Mesenchymal stem cell (in vitro differentiated cells and primary cell): ENCODE measurements at regions not wholly inside any gene's neighbourhood (a gene's known extent, or its start where the extent isn't known, plus 50 kb on each side); places are given as distances from the start of the nearest gene placed in this dataset.
A peak's percentile ranks its signal among the peaks of the same experiment; 100 is the strongest.

ENCODE experiments used
- DNase-seq: peaks from one replicate; pipeline ENCODE4 v3.0.0-alpha.2; 2013
- H2AFZ ChIP-seq: one replicate; pipeline ENCODE4 v1.6.1; 2013; ENCODE audit warnings: low read depth, mild to moderate bottlenecking, control low read depth, inconsistent platforms, low read length, moderate library complexity
- H2AK5ac ChIP-seq: 2 replicates; pipeline ENCODE4 v1.6.1; 2013; ENCODE audit warnings: low read length, moderate library complexity, mild to moderate bottlenecking, inconsistent platforms; ENCODE audit not compliant: severe bottlenecking
- H2BK120ac ChIP-seq: one replicate; pipeline ENCODE4 v1.6.1; 2013; ENCODE audit warnings: low read depth, mild to moderate bottlenecking, inconsistent platforms, low read length, moderate library complexity
- H2BK12ac ChIP-seq, 2 experiments: one replicate each; pipeline ENCODE4 v1.6.1; 2013; ENCODE audit warnings: inconsistent platforms in 2 of 2, low read length in 2 of 2, mild to moderate bottlenecking in 2 of 2, moderate library complexity in 2 of 2, control low read depth in 1 of 2
- H2BK15ac ChIP-seq: one replicate; pipeline ENCODE4 v1.6.1; 2013; ENCODE audit warnings: mild to moderate bottlenecking, low read depth, inconsistent platforms; ENCODE audit not compliant: poor library complexity, severe bottlenecking
- H2BK5ac ChIP-seq: 2 replicates; pipeline ENCODE4 v1.6.1; 2013; ENCODE audit warnings: low read depth, mild to moderate bottlenecking, low read length, control low read depth, inconsistent platforms; ENCODE audit not compliant: poor library complexity, severe bottlenecking
- H3K14ac ChIP-seq, 2 experiments: one replicate each; pipeline ENCODE4 v1.6.1; 2013; ENCODE audit warnings: inconsistent platforms in 2 of 2, low read length in 2 of 2, control low read depth in 1 of 2, mild to moderate bottlenecking in 1 of 2, moderate library complexity in 1 of 2
- H3K18ac ChIP-seq, 2 experiments: one replicate each; pipeline ENCODE4 v1.6.1; 2013; ENCODE audit warnings: inconsistent platforms in 2 of 2, low read length in 2 of 2, control low read depth in 1 of 2, low read depth in 1 of 2, mild to moderate bottlenecking in 1 of 2
- H3K23ac ChIP-seq, 2 experiments: one replicate each; pipeline ENCODE4 v1.6.1; 2013; ENCODE audit warnings: inconsistent platforms in 2 of 2, low read length in 2 of 2, mild to moderate bottlenecking in 2 of 2, moderate library complexity in 2 of 2, control low read depth in 1 of 2
- H3K27ac ChIP-seq: 2 replicates; pipeline ENCODE4 v1.5.1; 2013; ENCODE audit warnings: mild to moderate bottlenecking, moderate library complexity, low read length, control low read depth, inconsistent platforms; ENCODE audit not compliant: poor library complexity, severe bottlenecking
- H3K27me3 ChIP-seq, 2 experiments: 2 replicates each; pipeline versions ENCODE4 v1.6.1 to v1.7.0; 2013; ENCODE audit warnings: low read length in 2 of 2, mild to moderate bottlenecking in 2 of 2, moderate library complexity in 2 of 2, control low read depth in 1 of 2, inconsistent platforms in 1 of 2; ENCODE audit not compliant: control insufficient read depth in 1 of 2, insufficient read depth in 1 of 2
- H3K36me3 ChIP-seq, 2 experiments: 2 replicates each; pipeline versions ENCODE4 v1.6.1 to v1.7.0; 2013; ENCODE audit warnings: low read length in 2 of 2, control low read depth in 1 of 2, inconsistent platforms in 1 of 2, low read depth in 1 of 2, mild to moderate bottlenecking in 1 of 2; ENCODE audit not compliant: insufficient read depth in 2 of 2, control insufficient read depth in 1 of 2
- H3K4ac ChIP-seq, 2 experiments: one replicate each; pipeline ENCODE4 v1.6.1; 2013; ENCODE audit warnings: inconsistent platforms in 2 of 2, low read length in 2 of 2, mild to moderate bottlenecking in 2 of 2, moderate library complexity in 2 of 2, control low read depth in 1 of 2, low read depth in 1 of 2
- H3K4me1 ChIP-seq: 2 replicates; pipeline ENCODE4 v1.6.1; 2013; ENCODE audit warnings: low read depth, low read length, control low read depth; ENCODE audit not compliant: control insufficient read depth, insufficient read depth
- H3K4me2 ChIP-seq: 2 replicates; pipeline ENCODE4 v1.6.1; 2013; ENCODE audit warnings: low read length, mild to moderate bottlenecking, inconsistent platforms; ENCODE audit not compliant: poor library complexity, severe bottlenecking
- H3K4me3 ChIP-seq, 2 experiments: 2 replicates each; pipeline versions ENCODE4 v1.5.1 to v1.7.0; 2013; ENCODE audit warnings: low read length in 2 of 2, mild to moderate bottlenecking in 2 of 2, control low read depth in 1 of 2, low read depth in 1 of 2; ENCODE audit not compliant: insufficient read depth in 1 of 2
- H3K79me1 ChIP-seq: replicated peaks from 2 replicates; pipeline ENCODE4 v1.6.1; 2013; ENCODE audit warnings: mild to moderate bottlenecking, control low read depth, low read length, inconsistent platforms; ENCODE audit not compliant: poor library complexity, severe bottlenecking
- H3K9ac ChIP-seq: 2 replicates; pipeline ENCODE4 v1.7.0; 2013; ENCODE audit warnings: mild to moderate bottlenecking, low read length, moderate library complexity
- H3K9me3 ChIP-seq: 2 replicates; pipeline ENCODE4 v1.7.0; 2013; ENCODE audit warnings: mild to moderate bottlenecking, low read length; ENCODE audit not compliant: control insufficient read depth
- H4K8ac ChIP-seq: one replicate; pipeline ENCODE4 v1.6.1; 2013; ENCODE audit warnings: inconsistent platforms, mild to moderate bottlenecking, low read length, moderate library complexity
- H4K91ac ChIP-seq: one replicate; pipeline ENCODE4 v1.6.1; 2013; ENCODE audit warnings: mild to moderate bottlenecking, low read length, inconsistent platforms
- WGBS: methylation state at CpG from one replicate; pipeline ENCODE4 v1.1.7; 2013; ENCODE audit warnings: mixed read lengths; 5-methylcytosine and 5-hydroxymethylcytosine counted together

DNA sequence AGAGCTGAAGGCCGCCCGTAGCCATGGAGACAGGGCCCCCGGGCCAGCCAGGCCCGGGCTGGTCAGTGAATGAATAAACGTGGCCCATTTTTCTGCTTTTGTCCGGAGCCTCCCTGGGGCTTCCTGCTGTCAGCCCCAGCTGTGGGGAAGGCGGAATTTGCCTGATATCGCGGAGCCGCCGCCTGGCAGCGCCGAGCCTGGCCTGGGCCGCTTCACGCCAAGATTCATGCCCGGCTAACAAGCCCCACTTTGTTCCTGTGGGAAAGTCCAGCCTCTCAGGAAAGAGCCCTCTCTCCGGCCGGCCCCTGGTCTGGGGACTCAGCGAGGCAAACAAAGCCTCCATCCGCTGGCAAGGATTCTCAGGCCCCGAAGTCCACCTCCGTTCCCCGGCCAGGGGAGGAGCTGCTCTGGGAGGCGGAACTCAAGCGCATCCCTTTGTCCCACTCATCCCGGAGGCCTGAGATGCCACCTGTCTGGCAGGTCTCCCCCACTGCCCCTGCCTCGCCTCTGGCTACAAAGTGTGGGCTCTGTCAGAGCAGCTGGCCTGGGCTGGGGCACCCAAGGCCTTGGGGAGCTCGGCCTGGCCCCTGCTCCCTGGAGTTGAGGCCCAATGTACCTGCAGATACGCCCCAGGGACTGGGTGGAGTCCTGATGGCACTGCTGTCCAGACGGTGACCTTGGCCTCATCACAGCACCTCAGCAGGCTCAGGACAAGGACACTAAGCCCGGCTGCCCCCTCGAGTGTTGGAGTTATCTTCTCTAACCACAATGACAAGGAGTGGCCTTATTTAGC is 51.6 kb upstream of the SLC6A11 start:
- Histone ChIP-seq H3K4me1 (no peaks in the 10 kb centered on the region), H2AFZ (no peak overlapping the region), H2BK120ac (no peak overlapping the region), H3K14ac (no peak overlapping the region), H3K36me3 (no peaks in the 10 kb centered on the region), H2BK5ac (no peak overlapping the region), H3K9me3 (no peaks in the 10 kb centered on the region), H4K8ac (no peak overlapping the region), H2BK12ac (no peak overlapping the region), H3K23ac (no peak overlapping the region), H3K4me2 (no peak overlapping the region), H3K27me3 (peaks cover 5 to 96% of the 10 kb centered on the region in 2 experiments), H3K9ac (no peak overlapping the region), H2AK5ac (no peak overlapping the region), H4K91ac (no peak overlapping the region), H2BK15ac (no peak overlapping the region), H3K27ac (no peak overlapping the region), H3K79me1 (no peaks in the 10 kb centered on the region), H3K4me3 (peak overlapping the region in 1 of 2 experiments; percentile 6), H3K18ac (no peak overlapping the region), H3K4ac (no peak overlapping the region)
- 81% methylated on average over 32 of the region's 32 CpGs for WGBS
- DNase-seq = no peak

GRCh38 chr3:10766049-10766705 is 49.9 kb upstream of the SLC6A11 start:
- Histone ChIP-seq H2BK5ac (no peak overlapping the region), H4K91ac (no peak overlapping the region), H3K9ac (no peak overlapping the region), H3K14ac (no peak overlapping the region), H3K9me3 (no peaks in the 10 kb centered on the region), H3K4me2 (no peak overlapping the region), H3K18ac (no peak overlapping the region), H3K4me1 (no peaks in the 10 kb centered on the region), H3K4ac (no peak overlapping the region), H3K79me1 (no peaks in the 10 kb centered on the region), H2AK5ac (no peak overlapping the region), H2AFZ (no peak overlapping the region), H2BK15ac (no peak overlapping the region), H3K27ac (no peak overlapping the region), H3K4me3 (no peak overlapping the region), H2BK120ac (no peak overlapping the region), H3K23ac (no peak overlapping the region), H2BK12ac (no peak overlapping the region), H3K27me3 (peaks cover 5 to 96% of the 10 kb centered on the region in 2 experiments), H4K8ac (no peak overlapping the region), H3K36me3 (no peaks in the 10 kb centered on the region)
- no peak for DNase-seq
- 26% methylated on average over 4 of the region's 4 CpGs for WGBS
